HEK293 (cell line): ENCODE measurements at regions not wholly inside any gene's neighbourhood (a gene's known extent, or its start where the extent isn't known, plus 50 kb on each side); places are given as distances from the start of the nearest gene placed in this dataset.

ENCODE experiments used
- CTCF ChIA-PET: fragments of 350-600 bp; formaldehyde crosslinking; extraction: SDS; loops from one replicate; lab custom pipeline; 2021; ENCODE audit warnings: antibody characterized with exemption; lab: Yijun Ruan, JAX
- POLR2A ChIA-PET: fragments of 300-600 bp; formaldehyde crosslinking; extraction: SDS; loops from one replicate; lab custom pipeline; 2020; ENCODE audit warnings: antibody characterized with exemption, inconsistent platforms; lab: Yijun Ruan, JAX
- H3K27ac ChIP-seq: fragments of 200-500 bp; sonication (Bioruptor generic); 2 replicates; pipeline ENCODE4 v1.5.1; 2014; ENCODE audit warnings: low read depth, low read length, control low read depth, inconsistent platforms; ENCODE audit errors: extremely low read depth
- H3K36me3 ChIP-seq, 2 experiments: fragments of 200-500 bp in 1 of 2; sonication (Bioruptor generic) in 1 of 2; 1 replicate in 1 of 2; 2 replicates in 1 of 2; pipeline ENCODE4 v1.5.1; 2014 to 2017; ENCODE audit warnings: inconsistent platforms in 2 of 2, low read length in 2 of 2; ENCODE audit not compliant: control insufficient read depth in 2 of 2, insufficient read depth in 1 of 2
- H3K4me1 ChIP-seq: fragments of 200-500 bp; sonication (Bioruptor generic); 2 replicates; pipeline ENCODE4 v1.5.1; 2014; ENCODE audit warnings: mild to moderate bottlenecking, low read length, inconsistent platforms; ENCODE audit not compliant: control insufficient read depth, insufficient read depth
- H3K4me3 ChIP-seq: 2 replicates; pipeline ENCODE4 v1.5.1; 2011; ENCODE audit warnings: low read depth, mild to moderate bottlenecking, control low read depth, low read length, moderate library complexity
- H3K9me3 ChIP-seq: fragments of 200-500 bp; sonication (Bioruptor generic); 2 replicates; pipeline ENCODE4 v1.5.1; 2014; ENCODE audit warnings: low read depth, low read length, inconsistent platforms; ENCODE audit not compliant: control insufficient read depth, insufficient read depth
- BCL6B ChIP-seq: fragments of 450-650 bp; formaldehyde crosslinking; IDR thresholded peaks from 2 replicates; pipeline ENCODE4 v1.5.1; 2017; ENCODE audit warnings: missing biosample characterization, missing genetic modification characterization
- GLI4 ChIP-seq: fragments of 450-650 bp; formaldehyde crosslinking; IDR thresholded peaks from 2 replicates; pipeline ENCODE4 v1.5.1; 2016; ENCODE audit warnings: missing biosample characterization, missing genetic modification characterization
- HOXD13 ChIP-seq: sonication (generic); formaldehyde crosslinking; IDR thresholded peaks from 2 replicates; pipeline ENCODE4 v1.8.0; 2022; ENCODE audit warnings: missing genetic modification reagents, borderline replicate concordance
- KLF1 ChIP-seq: fragments of 450-650 bp; formaldehyde crosslinking; IDR thresholded peaks from 2 replicates; pipeline ENCODE4 v1.5.1; 2016; ENCODE audit warnings: missing biosample characterization, missing genetic modification characterization
- KLF8 ChIP-seq: fragments of 450-650 bp; formaldehyde crosslinking; IDR thresholded peaks from 2 replicates; pipeline ENCODE4 v1.5.1; 2016; ENCODE audit warnings: missing biosample characterization, missing genetic modification characterization
- SALL2 ChIP-seq: fragments of 450-650 bp; formaldehyde crosslinking; IDR thresholded peaks from 2 replicates; pipeline ENCODE4 v1.5.0; 2017; ENCODE audit warnings: missing biosample characterization, mild to moderate bottlenecking, missing genetic modification characterization, borderline replicate concordance
- SETDB1 ChIP-seq: IDR thresholded peaks from one replicate; pipeline ENCODE4 v1.6.1; 2017; ENCODE audit warnings: mild to moderate bottlenecking, low read length, moderate library complexity, mixed read lengths; ENCODE audit not compliant: insufficient read length
- TCF7L2 ChIP-seq: IDR thresholded peaks from 2 replicates; pipeline ENCODE4 v1.6.1; 2011; ENCODE audit warnings: low read depth, mild to moderate bottlenecking, inconsistent platforms, low read length, moderate library complexity, borderline replicate concordance
- YY1 ChIP-seq: fragments of 450-650 bp; formaldehyde crosslinking; IDR thresholded peaks from 2 replicates; pipeline ENCODE4 v1.5.1; 2018; ENCODE audit warnings: missing biosample characterization, missing genetic modification characterization
- ZBTB26 ChIP-seq: fragments of 450-650 bp; formaldehyde crosslinking; optimal IDR thresholded peaks from 2 replicates; pipeline ENCODE3; 2016; ENCODE audit warnings: missing biosample characterization, mild to moderate bottlenecking, missing genetic modification characterization
- ZFP69B ChIP-seq: fragments of 450-650 bp; formaldehyde crosslinking; IDR thresholded peaks from 2 replicates; pipeline ENCODE4 v1.5.1; 2016; ENCODE audit warnings: missing biosample characterization, missing genetic modification characterization
- ZNF114 ChIP-seq: fragments of 450-650 bp; formaldehyde crosslinking; IDR thresholded peaks from 2 replicates; pipeline ENCODE4 v1.5.0; 2017; ENCODE audit warnings: missing biosample characterization, missing genetic modification characterization
- ZNF121 ChIP-seq: fragments of 450-650 bp; formaldehyde crosslinking; IDR thresholded peaks from 2 replicates; pipeline ENCODE4 v1.5.1; 2016; ENCODE audit warnings: missing biosample characterization, missing genetic modification characterization
- ZNF132 ChIP-seq: fragments of 450-650 bp; formaldehyde crosslinking; IDR thresholded peaks from 2 replicates; pipeline ENCODE4 v1.5.1; 2017; ENCODE audit warnings: missing biosample characterization, missing genetic modification characterization, borderline replicate concordance
- ZNF155 ChIP-seq: fragments of 450-650 bp; formaldehyde crosslinking; IDR thresholded peaks from 2 replicates; pipeline ENCODE4 v1.5.1; 2016; ENCODE audit warnings: missing biosample characterization, missing genetic modification characterization
- ZNF157 ChIP-seq: fragments of 450-650 bp; formaldehyde crosslinking; IDR thresholded peaks from 2 replicates; pipeline ENCODE4 v1.5.1; 2016; ENCODE audit warnings: missing biosample characterization, missing genetic modification characterization
- ZNF16 ChIP-seq: fragments of 450-650 bp; formaldehyde crosslinking; IDR thresholded peaks from 2 replicates; pipeline ENCODE4 v1.5.1; 2016; ENCODE audit warnings: low read depth, missing biosample characterization, missing genetic modification characterization
- ZNF202 ChIP-seq: fragments of 450-650 bp; formaldehyde crosslinking; IDR thresholded peaks from 2 replicates; pipeline ENCODE4 v1.5.1; 2016; ENCODE audit warnings: missing biosample characterization, missing genetic modification characterization, borderline replicate concordance
- ZNF280C ChIP-seq: fragments of 450-650 bp; formaldehyde crosslinking; IDR thresholded peaks from 2 replicates; pipeline ENCODE4 v1.5.1; 2016; ENCODE audit warnings: missing biosample characterization, missing genetic modification characterization
- ZNF292 ChIP-seq: fragments of 450-650 bp; formaldehyde crosslinking; IDR thresholded peaks from 2 replicates; pipeline ENCODE4 v1.5.1; 2016; ENCODE audit warnings: low read depth, missing biosample characterization, missing genetic modification characterization, borderline replicate concordance
- ZNF366 ChIP-seq: fragments of 450-650 bp; formaldehyde crosslinking; conservative IDR thresholded peaks from 2 replicates; pipeline ENCODE4 v1.5.1; 2016; ENCODE audit warnings: missing biosample characterization, missing genetic modification characterization
- ZNF391 ChIP-seq: fragments of 450-650 bp; formaldehyde crosslinking; IDR thresholded peaks from 2 replicates; pipeline ENCODE4 v1.5.1; 2016; ENCODE audit warnings: low read depth, missing biosample characterization, missing genetic modification characterization, borderline replicate concordance
- ZNF433 ChIP-seq: fragments of 450-650 bp; formaldehyde crosslinking; IDR thresholded peaks from 2 replicates; pipeline ENCODE4 v1.5.1; 2016; ENCODE audit warnings: missing biosample characterization, missing genetic modification characterization, low read depth
- ZNF521 ChIP-seq: fragments of 450-650 bp; formaldehyde crosslinking; IDR thresholded peaks from 2 replicates; pipeline ENCODE4 v1.5.1; 2017; ENCODE audit warnings: missing biosample characterization, mild to moderate bottlenecking, missing genetic modification characterization
- ZNF558 ChIP-seq: fragments of 450-650 bp; formaldehyde crosslinking; IDR thresholded peaks from 2 replicates; pipeline ENCODE4 v1.5.1; 2016; ENCODE audit warnings: missing biosample characterization, missing genetic modification characterization
- ZNF610 ChIP-seq: fragments of 450-650 bp; formaldehyde crosslinking; IDR thresholded peaks from 2 replicates; pipeline ENCODE4 v1.5.1; 2016; ENCODE audit warnings: missing biosample characterization, missing genetic modification characterization, borderline replicate concordance
- ZNF623 ChIP-seq: fragments of 450-650 bp; formaldehyde crosslinking; IDR thresholded peaks from 2 replicates; pipeline ENCODE4 v1.5.1; 2016; ENCODE audit warnings: missing biosample characterization, missing genetic modification characterization
- ZNF624 ChIP-seq: fragments of 450-650 bp; formaldehyde crosslinking; IDR thresholded peaks from 2 replicates; pipeline ENCODE4 v1.5.1; 2017; ENCODE audit warnings: missing biosample characterization, missing genetic modification characterization
- ZNF768 ChIP-seq: fragments of 450-650 bp; formaldehyde crosslinking; IDR thresholded peaks from 2 replicates; pipeline ENCODE4 v1.5.1; 2018; ENCODE audit warnings: missing biosample characterization, mild to moderate bottlenecking, missing genetic modification characterization
- ZNF791 ChIP-seq: fragments of 450-650 bp; formaldehyde crosslinking; IDR thresholded peaks from 2 replicates; pipeline ENCODE4 v1.5.1; 2016; ENCODE audit warnings: missing biosample characterization, missing genetic modification characterization
- ZXDB ChIP-seq: fragments of 450-650 bp; formaldehyde crosslinking; IDR thresholded peaks from 2 replicates; pipeline ENCODE4 v1.5.1; 2016; ENCODE audit warnings: missing biosample characterization, missing genetic modification characterization
- TF ChIP-seq, protein P1 (sequence below): fragments of 450-650 bp; formaldehyde crosslinking; IDR thresholded peaks from 2 replicates; pipeline ENCODE4 v1.5.1; 2016; ENCODE audit warnings: missing biosample characterization, missing genetic modification characterization
- TF ChIP-seq, protein P2 (sequence below): fragments of 450-650 bp; formaldehyde crosslinking; IDR thresholded peaks from 2 replicates; pipeline ENCODE4 v1.5.1; 2016; ENCODE audit warnings: missing biosample characterization, missing genetic modification characterization

- CTCF ChIA-PET, result no interaction called here
- no peak overlapping the region for H3K4me3 ChIP-seq
- TF ChIP-seq ZXDB, result no peak
- TF ChIP-seq, protein P1, sequence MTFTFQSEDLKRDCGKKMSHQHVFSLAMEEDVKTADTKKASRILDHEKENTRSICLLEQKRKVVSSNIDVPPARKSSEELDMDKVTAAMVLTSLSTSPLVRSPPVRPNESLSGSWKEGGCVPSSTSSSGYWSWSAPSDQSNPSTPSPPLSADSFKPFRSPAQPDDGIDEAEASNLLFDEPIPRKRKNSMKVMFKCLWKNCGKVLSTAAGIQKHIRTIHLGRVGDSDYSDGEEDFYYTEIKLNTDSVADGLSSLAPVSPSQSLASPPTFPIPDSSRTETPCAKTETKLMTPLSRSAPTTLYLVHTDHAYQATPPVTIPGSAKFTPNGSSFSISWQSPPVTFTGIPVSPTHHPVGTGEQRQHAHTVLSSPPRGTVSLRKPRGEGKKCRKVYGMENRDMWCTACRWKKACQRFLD (tag by site-specific recombination), result no peak
- no peak for TF ChIP-seq BCL6B
- no peak for TF ChIP-seq ZNF280C (tag by site-specific recombination)
- no peak for TF ChIP-seq ZNF521 (tag by site-specific recombination)
- TF ChIP-seq ZNF16, result no peak
- no peak for TF ChIP-seq ZFP69B (tag by site-specific recombination)
- no peak for TF ChIP-seq TCF7L2
- TF ChIP-seq SALL2, result no peak
- no peak for TF ChIP-seq ZNF791 (tag by site-specific recombination)
- no peak for TF ChIP-seq ZNF132
- no peak for TF ChIP-seq SETDB1
- no peak for TF ChIP-seq GLI4
- no peak for TF ChIP-seq ZNF155 (tag by site-specific recombination)
- no peak for TF ChIP-seq ZNF624 (tag by site-specific recombination)
- no peak for TF ChIP-seq ZNF157 (tag by site-specific recombination)
- TF ChIP-seq ZNF114 (tag by site-specific recombination), result no peak
- POLR2A ChIA-PET, result no interaction called here
- no peaks in the 10 kb centered on the region for H3K4me1 ChIP-seq
- no peaks in the 10 kb centered on the region for H3K9me3 ChIP-seq
- no peaks in the 10 kb centered on the region for H3K36me3 ChIP-seq
- H3K27ac ChIP-seq, result no peak overlapping the region
These were observed 502.4 kb downstream of the NLGN4X start for GRCh38 chrX:5726224-5726623.

DNA sequence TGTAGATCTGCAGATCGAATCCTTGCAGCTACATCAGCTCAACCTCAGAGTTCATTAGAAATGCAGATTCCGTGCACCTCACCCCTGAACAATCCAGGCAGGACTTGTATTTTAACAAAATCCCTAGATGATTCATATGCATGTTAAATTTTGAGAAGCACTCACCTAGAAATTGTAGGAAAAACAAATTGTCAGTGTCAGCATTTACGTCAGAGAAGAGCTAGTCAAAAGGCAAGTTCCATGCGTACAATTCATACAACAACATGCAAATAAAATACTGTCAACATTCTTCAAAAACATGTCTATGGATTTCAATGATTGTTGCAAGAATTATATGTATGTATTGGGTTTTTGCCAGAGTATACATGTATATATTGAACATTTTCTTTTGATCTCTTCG lies 504.5 kb downstream of the NLGN4X start:
- ChIA-PET POLR2A (no interaction called here), CTCF (no interaction called here)
- TF ChIP-seq KLF8 (tag by site-specific recombination), result no peak
- TF ChIP-seq ZNF558 (tag by site-specific recombination), result no peak
- TF ChIP-seq ZNF433 (tag by site-specific recombination), result no peak
- TF ChIP-seq ZBTB26 (tag by site-specific recombination), result no peak
- no peak for TF ChIP-seq ZNF623 (tag by site-specific recombination)
- TF ChIP-seq ZNF366 (tag by site-specific recombination), result no peak
- no peak for TF ChIP-seq ZNF202 (tag by site-specific recombination)
- no peak for TF ChIP-seq YY1
- TF ChIP-seq ZNF292 (tag by site-specific recombination), result no peak
- TF ChIP-seq HOXD13 (CRISPR knock-in tag), result no peak
- no peak for TF ChIP-seq ZNF610 (tag by site-specific recombination)
- TF ChIP-seq, protein P2, sequence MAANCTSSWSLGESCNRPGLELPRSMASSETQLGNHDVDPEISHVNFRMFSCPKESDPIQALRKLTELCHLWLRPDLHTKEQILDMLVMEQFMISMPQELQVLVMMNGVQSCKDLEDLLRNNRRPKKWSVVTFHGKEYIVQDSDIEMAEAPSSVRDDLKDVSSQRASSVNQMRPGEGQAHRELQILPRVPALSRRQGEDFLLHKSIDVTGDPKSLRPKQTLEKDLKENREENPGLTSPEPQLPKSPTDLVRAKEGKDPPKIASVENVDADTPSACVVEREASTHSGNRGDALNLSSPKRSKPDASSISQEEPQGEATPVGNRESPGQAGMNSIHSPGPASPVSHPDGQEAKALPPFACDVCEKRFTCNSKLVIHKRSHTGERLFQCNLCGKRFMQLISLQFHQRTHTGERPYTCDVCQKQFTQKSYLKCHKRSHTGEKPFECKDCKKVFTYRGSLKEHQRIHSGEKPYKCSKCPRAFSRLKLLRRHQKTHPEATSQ (tag by site-specific recombination), result no peak
- no peak for TF ChIP-seq ZNF155 (tag by site-specific recombination)
- no peak for TF ChIP-seq ZNF391 (tag by site-specific recombination)
- no peak for TF ChIP-seq KLF1 (tag by site-specific recombination)
- no peak for TF ChIP-seq ZFP69B (tag by site-specific recombination)
- TF ChIP-seq ZNF768 (tag by site-specific recombination), result no peak
- no peak for TF ChIP-seq ZNF121 (tag by site-specific recombination)
- no peaks in the 10 kb centered on the region for H3K4me1 ChIP-seq
- no peaks in the 10 kb centered on the region for H3K36me3 ChIP-seq
- no peaks in the 10 kb centered on the region for H3K9me3 ChIP-seq
- no peak overlapping the region for H3K27ac ChIP-seq
- no peak overlapping the region for H3K4me3 ChIP-seq
